Coronary artery (tissue), 2 donors: ENCODE measurements at regions not wholly inside any gene's neighbourhood (a gene's known extent, or its start where the extent isn't known, plus 50 kb on each side); places are given as distances from the start of the nearest gene placed in this dataset.
"Not testable (repeated sequence)": the region's sequence is repeated elsewhere in the genome, so short reads cannot be mapped to it uniquely, and the experiment has no call there.

Experiments
- DNase-seq: peaks from one replicate; pipeline ENCODE4 v3.0.0-alpha.2; 2017; ENCODE audit warnings: low spot score
- H3K27ac ChIP-seq, 2 donors: fragments of 200-600 bp; sonication (generic); one replicate each; pipeline ENCODE4 v1.5.1; 2016 to 2019
- H3K4me3 ChIP-seq: fragments of 200-600 bp; sonication (generic); 2 replicates; pipeline ENCODE4 v1.5.1; 2016; ENCODE audit warnings: mild to moderate bottlenecking, moderate library complexity
- CTCF ChIP-seq: fragments of 200-600 bp; sonication (generic); IDR thresholded peaks from one replicate; pipeline ENCODE4 v1.5.1; 2019; ENCODE audit warnings: antibody characterized with exemption

- no peak for TF ChIP-seq CTCF
- DNase-seq, result no peak
These were observed 457.6 kb upstream of the ZNF337 start for GRCh38 chr20:26154224-26154623.

GRCh38 chr20:26135325-26136110 lies 438.9 kb upstream of the ZNF337 start:
- no peak overlapping the region for H3K4me3 ChIP-seq
- H3K27ac ChIP-seq, result no peak overlapping the region
- DNase-seq, result no peak
- TF ChIP-seq CTCF, result no peak

More at GRCh38 chr20:26154224-26154623, 457.6 kb upstream of the ZNF337 start:
- Histone ChIP-seq H3K4me3 (no peak overlapping the region), H3K27ac (no peak overlapping the region)

GRCh38 chr20:26134606-26135005 lies 438.0 kb upstream of the ZNF337 start:
- H3K4me3 ChIP-seq, result no peak overlapping the region
- no peak overlapping the region for H3K27ac ChIP-seq
- DNase-seq, result no peak
- TF ChIP-seq CTCF, result no peak

- H3K4me3 ChIP-seq, H3K27ac ChIP-seq, DNase-seq: not testable (repeated sequence)
These were observed 437.1 kb upstream of the ZNF337 start for GRCh38 chr20:26133794-26134193.

- H3K27ac ChIP-seq, DNase-seq: not testable (repeated sequence)
These were observed 424.3 kb upstream of the ZNF337 start for GRCh38 chr20:26120920-26121319.

GRCh38 chr20:26094498-26094897 lies 397.8 kb upstream of the ZNF337 start:
- H3K27ac ChIP-seq, DNase-seq, H3K4me3 ChIP-seq: not testable (repeated sequence)

More at GRCh38 chr20:26120920-26121319, 424.3 kb upstream of the ZNF337 start:
- H3K4me3 ChIP-seq, result not testable (repeated sequence)

GRCh38 chr20:26091921-26092320 lies 395.3 kb upstream of the ZNF337 start:
- not testable (repeated sequence) for H3K27ac ChIP-seq, H3K4me3 ChIP-seq, DNase-seq

- not testable (repeated sequence) for DNase-seq, H3K4me3 ChIP-seq, H3K27ac ChIP-seq
These were observed 389.5 kb upstream of the ZNF337 start for GRCh38 chr20:26086195-26086594.

GRCh38 chr20:26073972-26074371 lies 377.3 kb upstream of the ZNF337 start:
- DNase-seq, H3K27ac ChIP-seq, H3K4me3 ChIP-seq: not testable (repeated sequence)

- DNase-seq, H3K27ac ChIP-seq, H3K4me3 ChIP-seq: not testable (repeated sequence)
These were observed 362.7 kb upstream of the ZNF337 start for GRCh38 chr20:26059324-26059723.

- H3K27ac ChIP-seq, H3K4me3 ChIP-seq, DNase-seq: not testable (repeated sequence)
These were observed 361.8 kb upstream of the ZNF337 start for GRCh38 chr20:26058446-26058845.

GRCh38 chr20:26057135-26057752 lies 360.6 kb upstream of the ZNF337 start:
- not testable (repeated sequence) for H3K4me3 ChIP-seq, H3K27ac ChIP-seq, DNase-seq

- H3K27ac ChIP-seq, H3K4me3 ChIP-seq, DNase-seq: not testable (repeated sequence)
These were observed 329.1 kb upstream of the ZNF337 start for GRCh38 chr20:26025792-26026191.

GRCh38 chr20:26010942-26011276 lies 314.3 kb upstream of the ZNF337 start:
- not testable (repeated sequence) for H3K4me3 ChIP-seq, H3K27ac ChIP-seq, DNase-seq

- H3K27ac ChIP-seq, result peak overlapping the region; percentile 74 to 94
- H3K4me3 ChIP-seq, result peak overlapping the region; percentile 79
- not testable (repeated sequence) for DNase-seq
These were observed 313.7 kb upstream of the ZNF337 start for GRCh38 chr20:26010224-26010941.
